22Rv1 (cell line): ENCODE measurements at regions not wholly inside any gene's neighbourhood (a gene's known extent, or its start where the extent isn't known, plus 50 kb on each side); places are given as distances from the start of the nearest gene placed in this dataset.

Source experiments
- CTCF ChIP-seq: fragments of 450-650 bp; IDR thresholded peaks from 2 replicates; pipeline ENCODE4 v1.5.1; 2017; ENCODE audit warnings: mild to moderate bottlenecking
- ZFX ChIP-seq: fragments of 450-650 bp; IDR thresholded peaks from 2 replicates; pipeline ENCODE4 v1.6.1; 2017; ENCODE audit warnings: antibody characterized with exemption, borderline replicate concordance

GRCh38 chr2:41400088-41400665 is 647.6 kb upstream of the PKDCC start:
- TF ChIP-seq CTCF, result peak; percentile 23
- no peak for TF ChIP-seq ZFX
